ENCODE measurements at regions not wholly inside any gene's neighbourhood (a gene's known extent, or its start where the extent isn't known, plus 50 kb on each side); places are given as distances from the start of the nearest gene placed in this dataset.

GRCh38 chr13:84730376-84730775 is 848.1 kb upstream of the SLITRK1 start:
- H3K4me3 Mint-ChIP-seq, result no peak overlapping the region
- Histone ChIP-seq H3F3A (replicated peaks; ENCODE audit: low read depth) (no peaks in the 10 kb centered on the region), H3K79me2 (replicated peaks; ENCODE audit: insufficient read depth) (no peaks in the 10 kb centered on the region), H3K4me3 (no peak overlapping the region), H4K20me1 (replicated peaks; ENCODE audit: insufficient read depth) (no peaks in the 10 kb centered on the region), H3K4me2 (no peak overlapping the region), H3K27me3 (ENCODE audit: insufficient read depth) (no peaks in the 10 kb centered on the region), H3K9me2 (ENCODE audit: insufficient read depth) (no peaks in the 10 kb centered on the region), H3K36me3 (ENCODE audit: insufficient read depth) (no peaks in the 10 kb centered on the region), H2AFZ (no peak overlapping the region), H3K4me1 (ENCODE audit: insufficient read depth) (no peaks in the 10 kb centered on the region), H3K27ac (ENCODE audit: low read depth) (no peak overlapping the region)
- H3K27me3 Mint-ChIP-seq (ENCODE audit: insufficient read depth, low read depth, poor library complexity), result no peaks in the 10 kb centered on the region
- H3K27ac Mint-ChIP-seq, result no peak overlapping the region
- TF ChIP-seq CREB1 (CRISPR knock-in tag; IDR thresholded peaks at IDR 0.05; ENCODE audit: low read depth), result no peak
- no peak for TF ChIP-seq STAT1 (IDR thresholded peaks at IDR 0.05; ENCODE audit: unreplicated experiment)
- TF ChIP-seq JUNB (IDR thresholded peaks at IDR 0.05; ENCODE audit: unreplicated experiment), result no peak
- no peak for TF ChIP-seq CTCF (conservative IDR thresholded peaks at IDR 0.05; ENCODE audit: low read depth in 2 of 2)
- TF ChIP-seq NANOG (IDR thresholded peaks at IDR 0.05; ENCODE audit: borderline replicate concordance), result no peak
- no peak for TF ChIP-seq ZNF114 (CRISPR knock-in tag; IDR thresholded peaks at IDR 0.05)
- TF ChIP-seq EZH2 (IDR thresholded peaks at IDR 0.05; ENCODE audit: low read depth, unreplicated experiment), result no peak
- no peak for ATAC-seq
- peaks cover 3% of the 10 kb centered on the region; the same call in 1 of the 3 replicates for H3K9me3 Mint-ChIP-seq
- no peak for DNase-seq (ENCODE audit: low spot score)
- no peaks in the 10 kb centered on the region for H3K36me3 Mint-ChIP-seq (ENCODE audit: low read depth)
- H3K4me1 Mint-ChIP-seq, result no peaks in the 10 kb centered on the region

DNA sequence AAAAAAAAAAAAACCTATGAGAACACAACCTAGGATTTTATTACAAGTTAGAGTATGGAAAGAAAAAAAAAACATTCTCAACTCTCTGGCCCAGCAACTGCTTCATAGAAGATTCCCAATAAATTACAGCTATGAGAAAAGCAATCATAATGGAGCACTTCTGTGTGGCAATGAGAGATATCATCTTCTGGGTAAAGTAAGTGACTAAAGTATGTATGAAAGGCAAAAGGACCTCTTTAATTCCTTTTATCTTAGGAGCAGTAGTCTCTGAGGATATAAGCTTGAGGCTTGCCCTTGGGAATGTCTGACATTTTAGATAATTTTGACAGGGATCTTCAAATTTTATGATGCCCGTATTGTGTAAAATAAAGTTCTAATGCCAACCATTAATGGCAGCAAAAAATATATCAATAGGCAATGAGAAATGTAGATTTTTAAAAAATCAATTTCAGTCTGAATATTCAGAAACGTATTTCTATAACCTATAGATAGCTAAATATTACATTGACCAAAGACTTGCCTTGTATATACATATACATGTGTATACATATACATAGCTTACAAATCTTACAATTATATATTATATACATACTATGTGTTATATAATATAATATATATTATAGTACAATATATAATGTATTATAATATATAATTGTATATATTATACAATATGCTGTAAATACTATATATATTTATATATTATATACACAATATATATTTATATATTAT is 823.9 kb upstream of the SLITRK1 start:
- no peak overlapping the region for H3K4me3 ChIP-seq
- H3K27ac Mint-ChIP-seq, result no peak overlapping the region
- TF ChIP-seq ZNF331 (CRISPR knock-in tag; IDR thresholded peaks at IDR 0.05; ENCODE audit: low read depth) (no peak), CREB1 (CRISPR knock-in tag; IDR thresholded peaks at IDR 0.05; ENCODE audit: low read depth) (no peak), EZH2 (IDR thresholded peaks at IDR 0.05; ENCODE audit: low read depth, unreplicated experiment) (no peak), NANOG (IDR thresholded peaks at IDR 0.05; ENCODE audit: borderline replicate concordance) (no peak), ZNF114 (CRISPR knock-in tag; IDR thresholded peaks at IDR 0.05) (no peak), EZH2phosphoT487 (IDR thresholded peaks at IDR 0.05; ENCODE audit: unreplicated experiment) (no peak)
- TF ChIP-seq, protein P1, sequence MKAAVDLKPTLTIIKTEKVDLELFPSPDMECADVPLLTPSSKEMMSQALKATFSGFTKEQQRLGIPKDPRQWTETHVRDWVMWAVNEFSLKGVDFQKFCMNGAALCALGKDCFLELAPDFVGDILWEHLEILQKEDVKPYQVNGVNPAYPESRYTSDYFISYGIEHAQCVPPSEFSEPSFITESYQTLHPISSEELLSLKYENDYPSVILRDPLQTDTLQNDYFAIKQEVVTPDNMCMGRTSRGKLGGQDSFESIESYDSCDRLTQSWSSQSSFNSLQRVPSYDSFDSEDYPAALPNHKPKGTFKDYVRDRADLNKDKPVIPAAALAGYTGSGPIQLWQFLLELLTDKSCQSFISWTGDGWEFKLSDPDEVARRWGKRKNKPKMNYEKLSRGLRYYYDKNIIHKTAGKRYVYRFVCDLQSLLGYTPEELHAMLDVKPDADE (IDR thresholded peaks at IDR 0.05), result no peak
- TF ChIP-seq, protein P2, sequence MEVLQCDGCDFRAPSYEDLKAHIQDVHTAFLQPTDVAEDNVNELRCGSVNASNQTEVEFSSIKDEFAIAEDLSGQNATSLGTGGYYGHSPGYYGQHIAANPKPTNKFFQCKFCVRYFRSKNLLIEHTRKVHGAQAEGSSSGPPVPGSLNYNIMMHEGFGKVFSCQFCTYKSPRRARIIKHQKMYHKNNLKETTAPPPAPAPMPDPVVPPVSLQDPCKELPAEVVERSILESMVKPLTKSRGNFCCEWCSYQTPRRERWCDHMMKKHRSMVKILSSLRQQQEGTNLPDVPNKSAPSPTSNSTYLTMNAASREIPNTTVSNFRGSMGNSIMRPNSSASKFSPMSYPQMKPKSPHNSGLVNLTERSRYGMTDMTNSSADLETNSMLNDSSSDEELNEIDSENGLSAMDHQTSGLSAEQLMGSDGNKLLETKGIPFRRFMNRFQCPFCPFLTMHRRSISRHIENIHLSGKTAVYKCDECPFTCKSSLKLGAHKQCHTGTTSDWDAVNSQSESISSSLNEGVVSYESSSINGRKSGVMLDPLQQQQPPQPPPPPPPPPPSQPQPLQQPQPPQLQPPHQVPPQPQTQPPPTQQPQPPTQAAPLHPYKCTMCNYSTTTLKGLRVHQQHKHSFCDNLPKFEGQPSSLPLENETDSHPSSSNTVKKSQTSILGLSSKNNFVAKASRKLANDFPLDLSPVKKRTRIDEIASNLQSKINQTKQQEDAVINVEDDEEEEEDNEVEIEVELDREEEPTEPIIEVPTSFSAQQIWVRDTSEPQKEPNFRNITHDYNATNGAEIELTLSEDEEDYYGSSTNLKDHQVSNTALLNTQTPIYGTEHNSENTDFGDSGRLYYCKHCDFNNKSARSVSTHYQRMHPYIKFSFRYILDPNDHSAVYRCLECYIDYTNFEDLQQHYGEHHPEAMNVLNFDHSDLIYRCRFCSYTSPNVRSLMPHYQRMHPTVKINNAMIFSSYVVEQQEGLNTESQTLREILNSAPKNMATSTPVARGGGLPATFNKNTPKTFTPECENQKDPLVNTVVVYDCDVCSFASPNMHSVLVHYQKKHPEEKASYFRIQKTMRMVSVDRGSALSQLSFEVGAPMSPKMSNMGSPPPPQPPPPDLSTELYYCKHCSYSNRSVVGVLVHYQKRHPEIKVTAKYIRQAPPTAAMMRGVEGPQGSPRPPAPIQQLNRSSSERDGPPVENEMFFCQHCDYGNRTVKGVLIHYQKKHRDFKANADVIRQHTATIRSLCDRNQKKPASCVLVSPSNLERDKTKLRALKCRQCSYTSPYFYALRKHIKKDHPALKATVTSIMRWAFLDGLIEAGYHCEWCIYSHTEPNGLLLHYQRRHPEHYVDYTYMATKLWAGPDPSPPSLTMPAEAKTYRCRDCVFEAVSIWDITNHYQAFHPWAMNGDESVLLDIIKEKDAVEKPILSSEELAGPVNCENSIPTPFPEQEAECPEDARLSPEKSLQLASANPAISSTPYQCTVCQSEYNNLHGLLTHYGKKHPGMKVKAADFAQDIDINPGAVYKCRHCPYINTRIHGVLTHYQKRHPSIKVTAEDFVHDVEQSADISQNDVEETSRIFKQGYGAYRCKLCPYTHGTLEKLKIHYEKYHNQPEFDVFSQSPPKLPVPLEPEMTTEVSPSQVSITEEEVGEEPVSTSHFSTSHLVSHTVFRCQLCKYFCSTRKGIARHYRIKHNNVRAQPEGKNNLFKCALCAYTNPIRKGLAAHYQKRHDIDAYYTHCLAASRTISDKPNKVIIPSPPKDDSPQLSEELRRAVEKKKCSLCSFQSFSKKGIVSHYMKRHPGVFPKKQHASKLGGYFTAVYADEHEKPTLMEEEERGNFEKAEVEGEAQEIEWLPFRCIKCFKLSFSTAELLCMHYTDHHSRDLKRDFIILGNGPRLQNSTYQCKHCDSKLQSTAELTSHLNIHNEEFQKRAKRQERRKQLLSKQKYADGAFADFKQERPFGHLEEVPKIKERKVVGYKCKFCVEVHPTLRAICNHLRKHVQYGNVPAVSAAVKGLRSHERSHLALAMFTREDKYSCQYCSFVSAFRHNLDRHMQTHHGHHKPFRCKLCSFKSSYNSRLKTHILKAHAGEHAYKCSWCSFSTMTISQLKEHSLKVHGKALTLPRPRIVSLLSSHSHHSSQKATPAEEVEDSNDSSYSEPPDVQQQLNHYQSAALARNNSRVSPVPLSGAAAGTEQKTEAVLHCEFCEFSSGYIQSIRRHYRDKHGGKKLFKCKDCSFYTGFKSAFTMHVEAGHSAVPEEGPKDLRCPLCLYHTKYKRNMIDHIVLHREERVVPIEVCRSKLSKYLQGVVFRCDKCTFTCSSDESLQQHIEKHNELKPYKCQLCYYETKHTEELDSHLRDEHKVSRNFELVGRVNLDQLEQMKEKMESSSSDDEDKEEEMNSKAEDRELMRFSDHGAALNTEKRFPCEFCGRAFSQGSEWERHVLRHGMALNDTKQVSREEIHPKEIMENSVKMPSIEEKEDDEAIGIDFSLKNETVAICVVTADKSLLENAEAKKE (CRISPR knock-in tag; IDR thresholded peaks at IDR 0.05), result no peak

More for the DNA sequence above, 823.9 kb upstream of the SLITRK1 start:
- Histone ChIP-seq H3K36me3 (ENCODE audit: insufficient read depth) (no peaks in the 10 kb centered on the region; the same call in 1 of the 2 replicates), H3K9me2 (ENCODE audit: insufficient read depth) (no peaks in the 10 kb centered on the region), H3K79me2 (replicated peaks; ENCODE audit: insufficient read depth) (no peaks in the 10 kb centered on the region), H3F3A (replicated peaks; ENCODE audit: low read depth) (no peaks in the 10 kb centered on the region), H4K20me1 (replicated peaks; ENCODE audit: insufficient read depth) (no peaks in the 10 kb centered on the region), H3K27ac (ENCODE audit: low read depth) (no peak overlapping the region), H3K4me1 (ENCODE audit: insufficient read depth) (no peaks in the 10 kb centered on the region), H3K4me2 (no peak overlapping the region), H2AFZ (no peak overlapping the region), H3K27me3 (ENCODE audit: insufficient read depth) (no peaks in the 10 kb centered on the region)
- no peaks in the 10 kb centered on the region for H3K27me3 Mint-ChIP-seq (ENCODE audit: insufficient read depth, low read depth, poor library complexity)
- H3K36me3 Mint-ChIP-seq (ENCODE audit: low read depth), result no peaks in the 10 kb centered on the region
- ATAC-seq, result no peak
- DNase-seq (ENCODE audit: low spot score), result no peak
- no peaks in the 10 kb centered on the region for H3K9me3 Mint-ChIP-seq
- no peak overlapping the region for H3K4me3 Mint-ChIP-seq
- H3K4me1 Mint-ChIP-seq, result no peaks in the 10 kb centered on the region
